Upper lobe of left lung (tissue), 6 donors: ENCODE measurements at regions not wholly inside any gene's neighbourhood (a gene's known extent, or its start where the extent isn't known, plus 50 kb on each side); places are given as distances from the start of the nearest gene placed in this dataset.

Experiments used
- ATAC-seq, 2 donors: fragments of 200-7000 bp; cut with Tn5 transposase; one replicate each; pipeline ENCODE4 v1.9.1; 2022; ENCODE audit warnings: mild to moderate bottlenecking in 2 of 2, moderate library complexity in 2 of 2; ENCODE audit not compliant: low FRiP score in 2 of 2
- DNase-seq, 2 donors: peaks; one replicate each; pipeline ENCODE4 v3.0.0-alpha.2; 2019 to 2020
- H3K27ac ChIP-seq, 4 donors: fragments of 200-600 bp; sonication (generic); one replicate each; pipeline ENCODE4 v1.5.1; 2016 to 2019
- H3K27me3 ChIP-seq, 4 donors: fragments of 200-600 bp; sonication (generic); one replicate each; pipeline ENCODE4 v1.5.1; 2017 to 2019
- H3K36me3 ChIP-seq, 4 donors: fragments of 200-600 bp; sonication (generic); one replicate each; pipeline ENCODE4 v1.5.1; 2016 to 2019
- H3K4me1 ChIP-seq, 4 donors: fragments of 200-600 bp; sonication (generic); one replicate each; pipeline ENCODE4 v1.5.1; 2018 to 2019
- H3K4me3 ChIP-seq, 4 donors: fragments of 200-600 bp; sonication (generic); one replicate each; pipeline ENCODE4 v1.5.1; 2017 to 2019; ENCODE audit warnings: mild to moderate bottlenecking in 2 of 4, moderate library complexity in 1 of 4
- H3K9me3 ChIP-seq, 4 donors: fragments of 200-600 bp; sonication (generic); one replicate each; pipeline ENCODE4 v1.5.1; 2018 to 2019
- EP300 ChIP-seq, 4 donors: sonication (generic); formaldehyde crosslinking; IDR thresholded peaks; one replicate each; pipeline ENCODE4 v1.5.1; 2017; ENCODE audit warnings: antibody characterized with exemption in 4 of 4, control low read depth in 2 of 4
- POLR2A ChIP-seq, 4 donors: fragments of 450-650 bp; IDR thresholded peaks; one replicate each; pipeline ENCODE4 v1.5.1; 2016 to 2017; ENCODE audit warnings: antibody characterized with exemption in 4 of 4, mild to moderate bottlenecking in 2 of 4
- POLR2AphosphoS5 ChIP-seq, 2 donors: sonication (generic); formaldehyde crosslinking; IDR thresholded peaks; one replicate each; pipeline ENCODE4 v1.5.1; 2017; ENCODE audit warnings: antibody characterized with exemption in 2 of 2
- WGBS, 2 donors: methylation state at CpG; one replicate each; pipeline ENCODE4 v1.1.5; 2017 to 2018; 5-methylcytosine and 5-hydroxymethylcytosine counted together
- TF ChIP-seq, protein P1 (sequence below), 6 experiments: fragments of 450-650 bp in 4 of 6; fragments of 200-600 bp in 2 of 6; sonication (generic) in 2 of 6; IDR thresholded peaks; one replicate each; pipeline ENCODE4 v1.5.1; 2016 to 2019; ENCODE audit warnings: antibody characterized with exemption in 6 of 6
- donor health status: DM: no; HTN: no; CAD: no; lungs with moderate emphysema.
- donor health status: DM: no; HTN: yes; CAD: no; lungs with severe emphysema.

DNA sequence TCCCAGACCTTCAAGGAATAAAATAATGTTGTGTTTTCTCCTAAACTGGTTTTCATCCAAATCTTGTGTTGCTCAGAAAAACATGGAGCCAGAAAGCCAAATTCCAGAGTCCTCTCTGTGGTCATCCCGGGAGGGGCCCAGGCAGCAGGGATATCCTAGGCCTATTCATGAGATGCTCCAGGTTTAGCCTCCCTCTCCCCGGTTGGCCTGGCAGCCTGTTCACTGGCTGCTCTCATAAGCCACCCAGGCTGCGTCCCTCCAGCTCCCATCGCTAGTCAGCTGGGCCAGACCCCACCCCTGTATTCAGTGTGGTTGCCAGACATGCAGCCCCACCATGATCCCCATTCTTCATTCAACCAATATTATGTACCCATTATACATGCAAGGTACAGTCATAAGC, 113.4 kb upstream of the F3 start:
- Histone ChIP-seq H3K4me3 (no peak overlapping the region), H3K4me1 (peaks cover 0 to 7% (median 3%) of the 10 kb centered on the region in 4 donors), H3K27ac (no peak overlapping the region), H3K9me3 (no peaks in the 10 kb centered on the region), H3K27me3 (no peaks in the 10 kb centered on the region), H3K36me3 (no peaks in the 10 kb centered on the region)
- TF ChIP-seq EP300 (IDR thresholded peaks at IDR 0.05) (no peak), POLR2A (IDR thresholded peaks at IDR 0.05) (no peak), POLR2AphosphoS5 (IDR thresholded peaks at IDR 0.05) (no peak)
- TF ChIP-seq, protein P1, sequence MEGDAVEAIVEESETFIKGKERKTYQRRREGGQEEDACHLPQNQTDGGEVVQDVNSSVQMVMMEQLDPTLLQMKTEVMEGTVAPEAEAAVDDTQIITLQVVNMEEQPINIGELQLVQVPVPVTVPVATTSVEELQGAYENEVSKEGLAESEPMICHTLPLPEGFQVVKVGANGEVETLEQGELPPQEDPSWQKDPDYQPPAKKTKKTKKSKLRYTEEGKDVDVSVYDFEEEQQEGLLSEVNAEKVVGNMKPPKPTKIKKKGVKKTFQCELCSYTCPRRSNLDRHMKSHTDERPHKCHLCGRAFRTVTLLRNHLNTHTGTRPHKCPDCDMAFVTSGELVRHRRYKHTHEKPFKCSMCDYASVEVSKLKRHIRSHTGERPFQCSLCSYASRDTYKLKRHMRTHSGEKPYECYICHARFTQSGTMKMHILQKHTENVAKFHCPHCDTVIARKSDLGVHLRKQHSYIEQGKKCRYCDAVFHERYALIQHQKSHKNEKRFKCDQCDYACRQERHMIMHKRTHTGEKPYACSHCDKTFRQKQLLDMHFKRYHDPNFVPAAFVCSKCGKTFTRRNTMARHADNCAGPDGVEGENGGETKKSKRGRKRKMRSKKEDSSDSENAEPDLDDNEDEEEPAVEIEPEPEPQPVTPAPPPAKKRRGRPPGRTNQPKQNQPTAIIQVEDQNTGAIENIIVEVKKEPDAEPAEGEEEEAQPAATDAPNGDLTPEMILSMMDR (IDR thresholded peaks at IDR 0.05) = no peak
- WGBS, 2 donors = 100% methylated on average over 3 to 4 of the region's 4 CpGs
- ATAC-seq (no peak), DNase-seq (no peak)

DNA sequence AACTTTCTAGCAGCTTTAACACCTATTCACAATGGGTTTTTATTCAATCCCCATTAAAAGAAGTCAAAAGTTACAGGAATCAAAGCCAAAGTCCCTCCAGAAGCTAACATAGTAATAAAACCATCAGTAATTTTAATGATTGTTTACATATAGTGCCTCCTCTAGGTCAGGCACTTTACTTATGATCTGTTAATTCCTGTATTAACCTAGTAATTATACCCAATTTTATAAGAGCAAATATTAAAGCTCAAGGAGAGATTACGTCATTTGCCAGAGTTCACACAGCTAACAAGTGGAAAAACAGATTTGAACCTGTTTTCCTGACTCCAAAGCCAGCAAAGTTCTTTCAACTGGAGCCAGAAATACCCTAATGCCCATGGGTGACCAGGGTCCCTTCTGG, 112.9 kb upstream of the F3 start:
- Histone ChIP-seq H3K27ac (no peak overlapping the region), H3K27me3 (no peaks in the 10 kb centered on the region), H3K9me3 (no peaks in the 10 kb centered on the region), H3K36me3 (no peaks in the 10 kb centered on the region), H3K4me3 (no peak overlapping the region), H3K4me1 (peaks cover 0 to 7% (median 3%) of the 10 kb centered on the region in 4 donors)
- ATAC-seq = no peak
- TF ChIP-seq POLR2A (IDR thresholded peaks at IDR 0.05) (no peak), POLR2AphosphoS5 (IDR thresholded peaks at IDR 0.05) (no peak), EP300 (IDR thresholded peaks at IDR 0.05) (no peak)
- TF ChIP-seq, protein P1 (IDR thresholded peaks at IDR 0.05) = no peak
- no peak for DNase-seq
- WGBS, 2 donors = 63 to 80% methylated on average over 1 of the region's 1 CpG

GRCh38 chr1:94654031-94654430, 112.5 kb upstream of the F3 start:
- Histone ChIP-seq H3K4me1 (peaks cover 0 to 7% (median 3%) of the 10 kb centered on the region in 4 donors), H3K36me3 (no peaks in the 10 kb centered on the region), H3K9me3 (no peaks in the 10 kb centered on the region), H3K4me3 (no peak overlapping the region), H3K27ac (no peak overlapping the region), H3K27me3 (no peaks in the 10 kb centered on the region)
- WGBS, 2 donors = 60 to 67% methylated on average over 1 of the region's 1 CpG
- ATAC-seq (peak in 1 of 2 donors; percentile 65), DNase-seq (no peak)
- no peak for TF ChIP-seq POLR2AphosphoS5 (IDR thresholded peaks at IDR 0.05)
- TF ChIP-seq, protein P1 (IDR thresholded peaks at IDR 0.05) = no peak
- no peak for TF ChIP-seq EP300 (IDR thresholded peaks at IDR 0.05)
- no peak for TF ChIP-seq POLR2A (IDR thresholded peaks at IDR 0.05)

GRCh38 chr1:94653454-94653853, 111.9 kb upstream of the F3 start:
- DNase-seq (no peak), ATAC-seq (peak in 1 of 2 donors; percentile 58)
- TF ChIP-seq POLR2A (IDR thresholded peaks at IDR 0.05) (no peak), EP300 (IDR thresholded peaks at IDR 0.05) (no peak)
- Histone ChIP-seq H3K9me3 (no peaks in the 10 kb centered on the region), H3K27ac (no peak overlapping the region), H3K27me3 (no peaks in the 10 kb centered on the region), H3K36me3 (no peaks in the 10 kb centered on the region), H3K4me3 (no peak overlapping the region), H3K4me1 (peaks cover 0 to 7% (median 3%) of the 10 kb centered on the region in 4 donors)
- 67 to 81% methylated on average over 3 of the region's 3 CpGs for WGBS, 2 donors

- ATAC-seq = no peak
- no peak for DNase-seq
- H3K4me3 ChIP-seq = no peak overlapping the region
- no peak overlapping the region for H3K27ac ChIP-seq
- H3K9me3 ChIP-seq = no peaks in the 10 kb centered on the region
- H3K4me1 ChIP-seq = peaks cover 0 to 7% (median 3%) of the 10 kb centered on the region in 4 donors
- H3K27me3 ChIP-seq = no peaks in the 10 kb centered on the region
- 80 to 90% methylated on average over 2 of the region's 2 CpGs for WGBS, 2 donors
- no peaks in the 10 kb centered on the region for H3K36me3 ChIP-seq
- no peak for TF ChIP-seq POLR2A (IDR thresholded peaks at IDR 0.05)
- TF ChIP-seq POLR2AphosphoS5 (IDR thresholded peaks at IDR 0.05) = no peak
- TF ChIP-seq EP300 (IDR thresholded peaks at IDR 0.05) = no peak
- TF ChIP-seq, protein P1 (IDR thresholded peaks at IDR 0.05) = no peak
Measured at GRCh38 chr1:94651076-94651475, 109.5 kb upstream of the F3 start.
